ENCODE measurements at regions not wholly inside any gene's neighbourhood (a gene's known extent, or its start where the extent isn't known, plus 50 kb on each side); places are given as distances from the start of the nearest gene placed in this dataset.
A peak's percentile ranks its signal among the peaks of the same experiment; 100 is the strongest.

DNA sequence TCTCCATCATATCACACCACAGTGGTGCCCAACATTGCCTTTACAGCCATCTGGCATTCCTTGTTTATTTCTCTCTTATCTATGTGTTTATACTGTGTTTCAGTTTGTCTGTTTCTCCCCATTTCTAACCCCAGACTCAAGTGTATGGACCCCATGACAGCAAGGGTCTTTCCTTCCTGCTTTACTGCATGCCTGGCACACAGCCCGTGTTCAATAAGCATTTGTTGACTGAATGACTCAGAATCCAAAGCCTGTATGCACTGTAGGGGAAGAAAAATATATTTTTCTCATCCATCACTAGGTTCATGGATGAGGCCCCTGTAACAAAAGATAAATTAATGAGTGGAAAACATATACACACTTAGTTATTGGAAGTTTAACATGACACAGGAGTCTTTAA, 190.8 kb upstream of the SEMA6A start (continued):
- TF ChIP-seq E2F6 (IDR thresholded peaks at IDR 0.05; ENCODE audit: borderline replicate concordance, low read depth): no peak
- TF ChIP-seq SMC3 (IDR thresholded peaks at IDR 0.05): no peak

DNA sequence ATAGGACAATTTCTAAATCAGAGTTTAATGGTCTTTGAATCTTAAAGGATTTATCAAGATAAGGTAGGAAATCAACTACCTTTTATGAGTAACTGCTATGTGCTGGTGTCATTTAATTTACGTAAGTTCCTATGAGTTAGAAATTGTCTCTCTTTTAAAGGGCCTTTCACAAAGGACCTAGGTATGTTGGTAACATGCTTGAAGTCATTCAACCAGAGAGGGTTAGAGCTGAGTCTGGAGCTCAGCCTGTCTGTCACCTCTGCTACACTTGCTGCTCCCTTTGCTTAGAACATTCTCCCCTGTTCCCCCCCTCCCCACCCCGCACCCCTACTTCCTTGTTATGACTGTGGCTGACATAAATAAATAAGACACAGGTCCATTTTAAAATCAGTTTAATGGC, 190.3 kb upstream of the SEMA6A start:
- FAIRE-seq (no peak), DNase-seq (ENCODE audit: low read depth in 1 of 2, low spot score in 1 of 2) (no peak), ATAC-seq (no peak)
- Histone ChIP-seq H3K4me1 (peaks cover 19% of the 10 kb centered on the region), H3K9me3 (no peaks in the 10 kb centered on the region), H3K27ac (no peak overlapping the region; a peak in 1 of 6 replicates), H3K4me3 (no peak overlapping the region), H3K4me2 (peak overlapping the region; percentile 37; the same call in 2 of the 3 replicates)
- POLR2A ChIA-PET: no interaction called here
- TF ChIP-seq NPAS2 (CRISPR knock-in tag; IDR thresholded peaks at IDR 0.05; ENCODE audit: borderline replicate concordance): no peak
- TF ChIP-seq TP53 (CRISPR knock-in tag; IDR thresholded peaks at IDR 0.05): no peak
- no peak for TF ChIP-seq BCL3 (IDR thresholded peaks at IDR 0.05)
- TF ChIP-seq POLR2AphosphoS2 (conservative IDR thresholded peaks at IDR 0.05; ENCODE audit: low read length): no peak
- no peak for TF ChIP-seq E2F6 (IDR thresholded peaks at IDR 0.05; ENCODE audit: borderline replicate concordance, low read depth)
- TF ChIP-seq ZC3H11A (IDR thresholded peaks at IDR 0.05): no peak
- CTCF ChIA-PET: no interaction called here
- WGBS (ENCODE audit: missing lambda C conversion rate): 69% methylated on average over 2 of the region's 2 CpGs

- DNase-seq (ENCODE audit: low read depth in 1 of 2, low spot score in 1 of 2): no peak
- Histone ChIP-seq H3K9me3 (no peaks in the 10 kb centered on the region), H3K4me2 (no peak overlapping the region), H3K4me3 (no peak overlapping the region), H3K27ac (no peak overlapping the region; a peak in 1 of 6 replicates), H3K4me1 (peaks cover 19% of the 10 kb centered on the region)
- ATAC-seq: no peak
- no peak for TF ChIP-seq EP300 (IDR thresholded peaks at IDR 0.05)
- TF ChIP-seq CHD2 (IDR thresholded peaks at IDR 0.05; ENCODE audit: low read length, partially characterized antibody): no peak
- TF ChIP-seq FOXS1 (CRISPR knock-in tag; IDR thresholded peaks at IDR 0.05): no peak
- no peak for TF ChIP-seq ZFP36 (IDR thresholded peaks at IDR 0.05; ENCODE audit: borderline replicate concordance, partially characterized antibody)
- TF ChIP-seq, protein P1, sequence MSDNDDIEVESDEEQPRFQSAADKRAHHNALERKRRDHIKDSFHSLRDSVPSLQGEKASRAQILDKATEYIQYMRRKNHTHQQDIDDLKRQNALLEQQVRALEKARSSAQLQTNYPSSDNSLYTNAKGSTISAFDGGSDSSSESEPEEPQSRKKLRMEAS (IDR thresholded peaks at IDR 0.05): no peak
- no peak for TF ChIP-seq ESRRA (IDR thresholded peaks at IDR 0.05; ENCODE audit: borderline replicate concordance, low read length)
- no peak for TF ChIP-seq HEYL (CRISPR knock-in tag; IDR thresholded peaks at IDR 0.05)
- TF ChIP-seq RCOR1 (IDR thresholded peaks at IDR 0.05; ENCODE audit: low read depth, low read length): no peak
- no peak for TF ChIP-seq HMGXB4 (CRISPR knock-in tag; IDR thresholded peaks at IDR 0.05; ENCODE audit: borderline replicate concordance)
- TF ChIP-seq, protein P2, sequence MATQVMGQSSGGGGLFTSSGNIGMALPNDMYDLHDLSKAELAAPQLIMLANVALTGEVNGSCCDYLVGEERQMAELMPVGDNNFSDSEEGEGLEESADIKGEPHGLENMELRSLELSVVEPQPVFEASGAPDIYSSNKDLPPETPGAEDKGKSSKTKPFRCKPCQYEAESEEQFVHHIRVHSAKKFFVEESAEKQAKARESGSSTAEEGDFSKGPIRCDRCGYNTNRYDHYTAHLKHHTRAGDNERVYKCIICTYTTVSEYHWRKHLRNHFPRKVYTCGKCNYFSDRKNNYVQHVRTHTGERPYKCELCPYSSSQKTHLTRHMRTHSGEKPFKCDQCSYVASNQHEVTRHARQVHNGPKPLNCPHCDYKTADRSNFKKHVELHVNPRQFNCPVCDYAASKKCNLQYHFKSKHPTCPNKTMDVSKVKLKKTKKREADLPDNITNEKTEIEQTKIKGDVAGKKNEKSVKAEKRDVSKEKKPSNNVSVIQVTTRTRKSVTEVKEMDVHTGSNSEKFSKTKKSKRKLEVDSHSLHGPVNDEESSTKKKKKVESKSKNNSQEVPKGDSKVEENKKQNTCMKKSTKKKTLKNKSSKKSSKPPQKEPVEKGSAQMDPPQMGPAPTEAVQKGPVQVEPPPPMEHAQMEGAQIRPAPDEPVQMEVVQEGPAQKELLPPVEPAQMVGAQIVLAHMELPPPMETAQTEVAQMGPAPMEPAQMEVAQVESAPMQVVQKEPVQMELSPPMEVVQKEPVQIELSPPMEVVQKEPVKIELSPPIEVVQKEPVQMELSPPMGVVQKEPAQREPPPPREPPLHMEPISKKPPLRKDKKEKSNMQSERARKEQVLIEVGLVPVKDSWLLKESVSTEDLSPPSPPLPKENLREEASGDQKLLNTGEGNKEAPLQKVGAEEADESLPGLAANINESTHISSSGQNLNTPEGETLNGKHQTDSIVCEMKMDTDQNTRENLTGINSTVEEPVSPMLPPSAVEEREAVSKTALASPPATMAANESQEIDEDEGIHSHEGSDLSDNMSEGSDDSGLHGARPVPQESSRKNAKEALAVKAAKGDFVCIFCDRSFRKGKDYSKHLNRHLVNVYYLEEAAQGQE (IDR thresholded peaks at IDR 0.05): no peak
- TF ChIP-seq ZNF302 (CRISPR knock-in tag; IDR thresholded peaks at IDR 0.05): no peak
- no peak for TF ChIP-seq RFX5 (IDR thresholded peaks at IDR 0.05)
- no peak for TF ChIP-seq ZC3H11A (IDR thresholded peaks at IDR 0.05)
- TF ChIP-seq CBX8 (IDR thresholded peaks at IDR 0.05): no peak
- TF ChIP-seq MAZ (IDR thresholded peaks at IDR 0.05; ENCODE audit: borderline replicate concordance, low read depth, low read length): no peak
- no peak for FAIRE-seq
- POLR2A ChIA-PET: no interaction called here
- CTCF ChIA-PET: no interaction called here
- WGBS (ENCODE audit: missing lambda C conversion rate): 75% methylated on average over 17 of the region's 19 CpGs
Observed at GRCh38 chr5:116763987-116764866, 189.6 kb upstream of the SEMA6A start.
